ENCODE measurements at regions not wholly inside any gene's neighbourhood (a gene's known extent, or its start where the extent isn't known, plus 50 kb on each side); places are given as distances from the start of the nearest gene placed in this dataset.
A peak's percentile ranks its signal among the peaks of the same experiment; 100 is the strongest.

DNA sequence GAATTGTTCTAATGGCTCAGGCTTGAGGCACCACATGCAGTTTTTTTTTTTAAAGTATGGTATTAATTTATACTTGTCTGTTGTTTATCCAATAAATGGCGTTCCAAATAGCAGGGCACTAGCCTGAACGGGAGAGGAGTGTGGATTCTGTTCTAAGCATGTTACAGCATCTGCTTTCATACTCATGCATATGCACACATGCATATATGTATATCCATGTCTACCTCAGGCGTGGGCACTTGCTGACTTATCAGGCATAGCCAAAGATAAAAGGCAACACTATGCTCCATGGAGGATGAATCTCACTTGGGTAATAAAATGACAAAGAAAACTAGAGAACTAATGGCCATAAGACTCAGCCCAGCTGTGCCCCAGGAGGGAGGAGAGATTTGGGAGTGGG, 393.8 kb downstream of the GADD45G start:
- no peak for DNase-seq (ENCODE audit: low read depth)

DNA sequence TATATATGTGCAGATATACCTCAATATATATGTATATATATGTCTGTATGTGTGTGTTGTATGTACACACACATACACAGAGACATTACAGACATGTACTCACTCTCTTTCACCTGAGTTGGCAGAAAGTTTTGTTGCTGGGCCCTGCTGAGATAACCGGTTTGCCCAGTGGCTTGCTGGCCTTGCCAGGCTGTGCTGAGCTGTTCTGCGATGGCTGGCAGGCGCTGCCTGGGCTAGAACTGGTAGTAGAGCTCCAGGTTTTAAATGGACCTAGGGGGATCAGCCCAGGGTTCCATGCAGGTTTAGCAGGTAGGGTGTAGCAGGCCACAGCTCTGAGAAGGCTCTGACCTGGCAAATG, 394.3 kb downstream of the GADD45G start:
- no peak for DNase-seq (ENCODE audit: low read depth)

GRCh38 chr9:89999534-90000370, 394.9 kb downstream of the GADD45G start:
- peak; percentile 19 for DNase-seq (ENCODE audit: low read depth)

GRCh38 chr9:90000925-90001324, 396.1 kb downstream of the GADD45G start:
- no peak for DNase-seq (ENCODE audit: low read depth)

DNA sequence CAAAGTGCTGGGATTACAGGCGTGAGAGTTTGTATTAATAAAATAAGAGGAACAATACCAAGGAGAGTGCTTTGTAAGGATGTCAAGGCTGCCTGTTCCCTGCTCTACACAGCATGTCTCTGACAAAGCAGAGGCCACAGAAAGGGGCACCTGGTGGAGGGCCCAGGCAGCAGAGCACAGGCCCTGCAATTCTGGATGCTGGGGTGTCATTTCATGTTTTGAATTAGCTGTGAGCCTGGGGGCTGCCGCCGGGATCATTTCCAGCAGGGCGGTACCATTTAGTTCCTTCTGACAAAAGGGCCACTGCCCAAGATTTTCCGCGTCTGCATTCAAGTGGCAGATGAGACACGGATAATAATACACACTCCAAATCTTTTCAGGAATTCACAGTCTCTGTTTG, 396.9 kb downstream of the GADD45G start:
- no peak for DNase-seq (ENCODE audit: low read depth)

DNA sequence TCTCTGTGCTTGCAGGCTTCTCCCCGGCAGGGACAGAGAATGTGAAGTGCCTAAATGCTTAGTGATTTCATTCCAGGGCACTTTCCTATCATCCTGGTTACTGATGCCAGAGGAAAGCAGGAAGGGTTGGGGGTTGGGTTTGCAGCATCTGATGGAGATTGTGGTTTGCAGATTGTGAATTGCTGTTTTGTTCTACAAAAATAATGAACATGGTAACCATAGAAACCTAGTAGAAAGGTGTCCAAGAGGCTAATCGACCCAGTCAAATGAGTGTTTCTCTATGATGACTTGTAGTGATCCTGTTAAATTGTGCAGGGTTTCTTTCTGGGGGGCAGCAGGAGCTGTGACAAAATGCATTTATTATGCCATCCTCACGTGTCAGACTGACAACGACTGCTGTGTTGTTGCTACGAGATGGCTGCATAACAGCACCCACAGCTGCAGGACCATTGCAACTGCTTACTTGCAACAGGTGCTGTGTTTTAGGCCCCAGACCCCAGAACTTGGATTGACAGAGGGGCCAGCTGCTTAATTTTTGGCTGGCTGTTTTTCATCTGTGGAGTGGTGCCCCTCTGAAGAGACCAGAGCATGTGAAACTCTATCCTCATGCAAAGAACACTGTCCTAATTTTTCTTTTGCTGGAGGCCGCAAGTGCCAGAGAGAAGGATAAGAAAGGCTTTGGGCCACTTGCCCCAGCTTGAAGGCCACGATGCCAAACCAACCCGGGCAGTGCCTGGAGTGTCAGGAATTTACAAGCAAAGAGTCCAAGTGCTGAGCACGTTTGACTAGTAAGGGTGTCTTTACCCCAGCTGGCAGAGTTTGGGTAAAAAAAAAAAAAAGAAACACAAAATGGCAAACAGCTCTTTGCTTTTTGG, 397.8 kb downstream of the GADD45G start:
- DNase-seq (ENCODE audit: low read depth), result no peak

DNA sequence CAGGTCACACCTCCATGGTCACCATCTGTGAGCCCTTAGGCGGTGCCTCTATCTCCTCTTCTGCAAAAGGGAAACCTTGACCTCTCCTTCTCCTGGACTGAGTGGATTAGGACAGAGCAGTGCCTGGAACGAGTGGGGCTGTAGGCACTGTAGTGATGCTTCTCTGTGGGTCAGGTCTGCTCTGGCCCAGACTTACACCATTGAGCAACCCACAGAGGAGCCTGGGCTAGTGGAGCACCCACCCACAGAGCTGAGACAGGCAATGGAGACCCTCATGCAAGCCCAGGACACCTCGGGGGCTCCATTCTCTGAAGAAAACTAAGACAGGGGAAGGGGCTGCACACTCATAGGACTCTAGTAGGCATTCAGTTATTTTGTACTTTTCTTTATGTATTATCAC, 400.6 kb downstream of the GADD45G start:
- no peak for DNase-seq (ENCODE audit: low read depth)

GRCh38 chr9:90007516-90008440, 403.0 kb downstream of the GADD45G start:
- DNase-seq (ENCODE audit: low read depth), result peak; percentile 62

DNA sequence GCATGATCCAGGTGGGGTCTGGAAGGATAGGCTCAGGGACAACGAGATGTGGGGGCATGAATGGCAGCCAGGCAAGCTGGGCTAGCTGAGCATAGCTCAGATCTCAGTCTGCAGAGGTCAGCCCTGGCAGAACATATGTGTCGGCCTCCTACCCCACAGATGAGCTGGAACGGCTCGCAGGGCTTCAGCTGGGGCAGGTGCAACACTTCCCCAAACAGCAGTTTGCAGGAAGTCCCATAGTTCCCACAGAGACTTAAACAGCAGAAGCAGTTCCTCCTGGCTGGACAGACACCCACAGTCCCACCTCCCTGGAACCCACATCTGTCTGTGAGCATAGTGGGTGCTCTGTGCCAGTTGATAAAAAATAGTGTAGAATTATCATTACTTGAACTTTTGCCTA, 404.6 kb downstream of the GADD45G start:
- no peak for DNase-seq (ENCODE audit: low read depth)

- no peak for DNase-seq (ENCODE audit: low read depth)
Observed at GRCh38 chr9:90010793-90011192, 406.0 kb downstream of the GADD45G start.

- DNase-seq (ENCODE audit: low read depth), result no peak
Observed at GRCh38 chr9:90012949-90013348, 408.1 kb downstream of the GADD45G start.

- no peak for DNase-seq (ENCODE audit: low read depth)
Observed at GRCh38 chr9:90013778-90014177, 409.0 kb downstream of the GADD45G start.

GRCh38 chr9:90014421-90014820, 409.6 kb downstream of the GADD45G start:
- DNase-seq (ENCODE audit: low read depth), result no peak

DNA sequence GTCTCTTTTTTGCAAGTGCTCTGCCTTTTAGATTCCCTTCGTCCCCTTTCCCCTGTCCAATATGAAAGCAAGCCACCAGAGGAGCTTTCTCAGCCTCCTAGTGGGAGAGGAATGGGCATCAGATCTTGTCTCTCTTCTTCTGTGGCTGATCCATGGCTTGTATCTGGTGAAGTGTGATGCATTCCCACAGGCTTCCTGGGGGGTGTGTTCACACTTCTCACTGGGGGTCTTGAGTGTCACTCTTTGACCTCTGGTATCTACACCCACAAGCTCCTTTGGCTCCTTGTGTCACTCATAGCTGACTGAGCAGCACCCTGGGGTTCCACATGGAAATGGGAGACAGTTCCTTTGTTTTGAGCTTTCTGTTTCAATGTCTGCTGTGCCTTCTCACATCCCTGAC, 411.5 kb downstream of the GADD45G start:
- no peak for DNase-seq (ENCODE audit: low read depth)

GRCh38 chr9:90017679-90018078, 412.9 kb downstream of the GADD45G start:
- DNase-seq (ENCODE audit: low read depth), result no peak

DNA sequence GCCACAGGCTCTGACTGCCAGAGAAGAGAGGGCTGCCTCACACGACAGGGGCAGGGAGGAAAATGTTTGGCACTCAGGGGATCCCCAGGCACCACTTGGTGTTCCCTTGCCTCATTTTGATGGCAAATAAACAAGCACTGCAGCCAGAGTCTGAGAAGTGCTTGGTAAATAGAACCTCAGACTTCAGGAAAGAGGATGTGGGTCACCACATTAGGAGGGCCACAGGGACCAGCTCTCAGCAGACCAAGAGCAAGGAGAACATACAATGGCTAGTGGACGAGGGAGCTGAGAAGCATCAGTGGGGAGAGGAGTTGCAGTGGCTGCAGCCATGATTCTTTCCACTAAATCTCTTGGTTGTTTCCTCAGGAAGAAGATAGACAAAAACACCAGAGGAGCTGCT, 413.9 kb downstream of the GADD45G start:
- no peak for DNase-seq (ENCODE audit: low read depth)

DNA sequence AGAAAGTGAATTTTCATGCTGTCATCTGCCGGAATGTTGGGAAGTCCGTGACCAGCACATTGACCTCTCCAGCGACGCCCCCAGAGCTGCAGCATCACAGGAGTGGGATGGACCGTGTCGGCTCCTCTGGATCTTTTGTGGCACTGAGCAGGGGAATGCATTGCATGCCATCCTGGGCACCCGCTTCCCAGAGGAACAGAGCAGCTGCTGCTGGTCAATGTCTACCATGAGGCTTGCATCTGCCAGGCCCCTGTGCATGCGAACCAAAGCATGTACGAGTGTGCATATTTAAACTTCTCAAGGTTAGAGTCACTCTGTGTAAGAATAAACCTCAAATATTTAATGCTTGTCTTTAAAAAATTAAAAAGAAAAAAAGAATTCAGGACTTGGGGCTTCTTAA, 414.8 kb downstream of the GADD45G start:
- no peak for DNase-seq (ENCODE audit: low read depth)

GRCh38 chr9:90020276-90020871, 415.6 kb downstream of the GADD45G start:
- DNase-seq (ENCODE audit: low read depth), result no peak

DNA sequence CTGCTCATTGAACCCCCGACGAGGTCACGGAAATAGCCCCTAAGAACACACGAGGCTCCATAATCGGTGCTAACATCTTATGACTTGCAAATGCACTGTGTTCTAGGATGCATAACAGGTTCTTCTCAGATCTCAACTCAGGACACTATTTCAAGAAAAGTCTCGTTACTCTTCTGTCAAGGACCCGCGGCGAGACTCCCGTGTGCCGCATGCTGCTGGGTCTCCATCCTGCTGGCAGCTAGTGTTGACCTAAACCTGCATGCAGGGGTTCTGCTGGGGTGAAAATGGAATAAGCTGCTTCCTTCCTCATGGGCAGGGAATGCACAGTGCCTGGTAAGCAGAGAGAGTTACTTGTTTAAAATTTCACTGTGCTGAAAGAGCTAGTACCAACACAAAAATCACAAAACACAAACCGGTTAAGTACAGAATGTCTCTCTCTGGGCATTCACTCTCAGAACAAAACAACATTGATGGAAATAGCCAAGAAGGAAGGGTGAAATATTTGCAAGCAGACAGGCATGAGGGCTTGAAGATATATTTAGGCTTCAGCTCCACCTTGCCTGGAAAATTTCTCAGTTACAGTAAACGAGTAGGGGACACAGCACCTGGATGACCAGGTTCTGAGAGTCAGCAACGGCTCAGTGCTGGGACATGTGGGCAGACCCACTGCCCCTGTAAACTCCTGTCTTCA, 416.5 kb downstream of the GADD45G start:
- DNase-seq (ENCODE audit: low read depth), result no peak

GRCh38 chr9:90022474-90022873, 417.7 kb downstream of the GADD45G start:
- no peak for DNase-seq (ENCODE audit: low read depth)

DNA sequence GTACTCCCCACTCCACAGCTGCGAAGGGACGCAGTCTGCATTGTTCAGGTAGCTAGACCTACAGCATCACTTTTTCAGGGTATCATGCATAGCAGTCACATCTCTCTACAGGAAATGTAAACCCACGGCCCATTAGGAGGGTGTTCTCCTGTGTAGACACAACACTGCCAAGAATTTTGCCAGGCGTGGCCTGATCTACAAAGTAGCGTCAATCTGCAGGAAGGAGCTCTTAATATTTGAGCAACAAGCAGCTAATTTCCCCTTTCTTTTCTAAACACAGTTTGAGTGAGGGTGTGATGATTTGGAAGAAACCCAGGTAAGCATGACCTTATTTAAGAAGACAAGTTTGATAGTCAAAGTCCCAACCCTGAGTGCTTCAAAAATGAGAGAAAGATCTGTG, 419.0 kb downstream of the GADD45G start:
- no peak for DNase-seq (ENCODE audit: low read depth)
